ENCODE measurements at regions not wholly inside any gene's neighbourhood (a gene's known extent, or its start where the extent isn't known, plus 50 kb on each side); places are given as distances from the start of the nearest gene placed in this dataset.

- no peak for DNase-seq (ENCODE audit: low spot score)
- in situ Hi-C loops (cut with MboI; ENCODE audit: low pct_unique_long_range_greater_than_20kb, low sequenced_read_pairs, unreplicated experiment): no loop called here
- no peak for TF ChIP-seq CTCF (IDR thresholded peaks at IDR 0.05; ENCODE audit: extremely low read depth, insufficient read depth, missing control alignments)
Measured at GRCh38 chr9:588981-589380, 252.5 kb upstream of the DMRT1 start.

GRCh38 chr9:589723-590122 lies 251.8 kb upstream of the DMRT1 start:
- no peak for TF ChIP-seq CTCF (IDR thresholded peaks at IDR 0.05; ENCODE audit: extremely low read depth, insufficient read depth, missing control alignments)
- no peak for DNase-seq (ENCODE audit: low spot score)
- in situ Hi-C loops (cut with MboI; ENCODE audit: low pct_unique_long_range_greater_than_20kb, low sequenced_read_pairs, unreplicated experiment): no loop called here

- TF ChIP-seq CTCF (IDR thresholded peaks at IDR 0.05; ENCODE audit: extremely low read depth, insufficient read depth, missing control alignments): no peak
- no peak for DNase-seq (ENCODE audit: low spot score)
- in situ Hi-C loops (cut with MboI; ENCODE audit: low pct_unique_long_range_greater_than_20kb, low sequenced_read_pairs, unreplicated experiment): no loop called here
Measured at GRCh38 chr9:591292-591691, 250.2 kb upstream of the DMRT1 start.

GRCh38 chr9:592225-592624 lies 249.3 kb upstream of the DMRT1 start:
- no peak for DNase-seq (ENCODE audit: low spot score)
- in situ Hi-C loops (cut with MboI; ENCODE audit: low pct_unique_long_range_greater_than_20kb, low sequenced_read_pairs, unreplicated experiment): no loop called here
- TF ChIP-seq CTCF (IDR thresholded peaks at IDR 0.05; ENCODE audit: extremely low read depth, insufficient read depth, missing control alignments): no peak

GRCh38 chr9:592733-593132 lies 248.8 kb upstream of the DMRT1 start:
- TF ChIP-seq CTCF (IDR thresholded peaks at IDR 0.05; ENCODE audit: extremely low read depth, insufficient read depth, missing control alignments): no peak
- in situ Hi-C loops (cut with MboI; ENCODE audit: low pct_unique_long_range_greater_than_20kb, low sequenced_read_pairs, unreplicated experiment): no loop called here
- no peak for DNase-seq (ENCODE audit: low spot score)

GRCh38 chr9:593809-594208 lies 247.7 kb upstream of the DMRT1 start:
- TF ChIP-seq CTCF (IDR thresholded peaks at IDR 0.05; ENCODE audit: extremely low read depth, insufficient read depth, missing control alignments): no peak
- no peak for DNase-seq (ENCODE audit: low spot score)
- in situ Hi-C loops (cut with MboI; ENCODE audit: low pct_unique_long_range_greater_than_20kb, low sequenced_read_pairs, unreplicated experiment): no loop called here

GRCh38 chr9:596703-597102 lies 244.8 kb upstream of the DMRT1 start:
- no peak for DNase-seq (ENCODE audit: low spot score)
- in situ Hi-C loops (cut with MboI; ENCODE audit: low pct_unique_long_range_greater_than_20kb, low sequenced_read_pairs, unreplicated experiment): no loop called here

More at GRCh38 chr9:596703-597102, 244.8 kb upstream of the DMRT1 start:
- no peak for TF ChIP-seq CTCF (IDR thresholded peaks at IDR 0.05; ENCODE audit: extremely low read depth, insufficient read depth, missing control alignments)
